SK-N-MC (cell line): ENCODE measurements at regions not wholly inside any gene's neighbourhood (a gene's known extent, or its start where the extent isn't known, plus 50 kb on each side); places are given as distances from the start of the nearest gene placed in this dataset.

Experiments used
- DNase-seq: peaks from one replicate; pipeline ENCODE4 v3.0.0-alpha.2; 2011; ENCODE audit warnings: low read depth, low spot score
- H3K27ac ChIP-seq: fragments of 200-600 bp; sonication (generic); 2 replicates; pipeline ENCODE4 v1.5.1; 2016; ENCODE audit warnings: mixed run types
- H3K36me3 ChIP-seq: fragments of 200-600 bp; sonication (generic); 2 replicates; pipeline ENCODE4 v1.6.1; 2017; ENCODE audit warnings: antibody characterized with exemption, low read length, mixed read lengths; ENCODE audit not compliant: insufficient read depth
- H3K4me3 ChIP-seq: fragments of 200-600 bp; sonication (generic); 2 replicates; pipeline ENCODE4 v1.5.1; 2016
- H3K9ac ChIP-seq: fragments of 200-600 bp; sonication (generic); 2 replicates; pipeline ENCODE4 v1.8.0; 2017; ENCODE audit warnings: mixed run types, mixed read lengths; ENCODE audit not compliant: insufficient read length
- H3K9me3 ChIP-seq: fragments of 200-600 bp; sonication (generic); 2 replicates; pipeline ENCODE4 v1.6.1; 2017; ENCODE audit warnings: low read depth, mild to moderate bottlenecking, antibody characterized with exemption, low read length, moderate library complexity, mixed read lengths
- EZH2 ChIP-seq: fragments of 200-600 bp; sonication (generic); IDR thresholded peaks from one replicate; pipeline ENCODE4 v1.6.1; 2017; ENCODE audit warnings: antibody characterized with exemption
- FOXP2 ChIP-seq: optimal IDR thresholded peaks from 2 replicates; pipeline ENCODE3; 2011; ENCODE audit warnings: mild to moderate bottlenecking, moderate library complexity; ENCODE audit not compliant: insufficient read depth; ENCODE audit errors: extremely low read length, control extremely low read depth
- POLR2AphosphoS5 ChIP-seq: IDR thresholded peaks from 2 replicates; pipeline ENCODE4 v1.6.1; 2012; ENCODE audit warnings: mild to moderate bottlenecking, low read depth, low read length, borderline replicate concordance

GRCh38 chr2:7707723-7708122 lies 790.5 kb downstream of the RNF144A start:
- TF ChIP-seq FOXP2 (no peak), POLR2AphosphoS5 (no peak), EZH2 (no peak)
- no peak overlapping the region for H3K27ac ChIP-seq
- H3K9ac ChIP-seq: no peak overlapping the region
- no peak overlapping the region for H3K4me3 ChIP-seq
- no peaks in the 10 kb centered on the region for H3K36me3 ChIP-seq
- DNase-seq: no peak
- H3K9me3 ChIP-seq: no peaks in the 10 kb centered on the region

DNA sequence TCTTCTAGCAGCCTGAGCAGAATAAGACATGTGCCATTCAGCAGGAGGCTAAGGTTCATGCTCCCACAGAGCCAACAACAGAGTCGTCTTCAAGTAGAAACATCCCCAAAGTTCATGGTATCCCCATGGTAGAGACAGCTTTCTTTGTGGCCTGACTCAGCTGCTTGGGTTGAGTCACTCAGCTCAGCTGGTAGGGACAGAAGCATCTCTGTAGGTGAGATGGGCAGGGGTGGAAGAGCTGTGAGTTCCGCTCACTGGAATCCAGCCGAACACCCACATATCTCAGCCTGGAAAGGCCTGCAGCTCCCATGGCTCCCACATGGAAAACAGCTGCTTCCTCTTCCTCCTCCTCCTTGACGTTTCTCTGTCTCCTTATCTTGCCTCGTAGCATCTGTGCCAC lies 792.7 kb downstream of the RNF144A start:
- TF ChIP-seq POLR2AphosphoS5: no peak
- TF ChIP-seq FOXP2: no peak
- no peak for TF ChIP-seq EZH2
- Histone ChIP-seq H3K27ac (no peak overlapping the region), H3K9ac (no peak overlapping the region), H3K36me3 (no peaks in the 10 kb centered on the region), H3K9me3 (no peaks in the 10 kb centered on the region), H3K4me3 (no peak overlapping the region)
- DNase-seq: no peak

GRCh38 chr2:7711167-7711566 lies 794.0 kb downstream of the RNF144A start:
- H3K27ac ChIP-seq: no peak overlapping the region

DNA sequence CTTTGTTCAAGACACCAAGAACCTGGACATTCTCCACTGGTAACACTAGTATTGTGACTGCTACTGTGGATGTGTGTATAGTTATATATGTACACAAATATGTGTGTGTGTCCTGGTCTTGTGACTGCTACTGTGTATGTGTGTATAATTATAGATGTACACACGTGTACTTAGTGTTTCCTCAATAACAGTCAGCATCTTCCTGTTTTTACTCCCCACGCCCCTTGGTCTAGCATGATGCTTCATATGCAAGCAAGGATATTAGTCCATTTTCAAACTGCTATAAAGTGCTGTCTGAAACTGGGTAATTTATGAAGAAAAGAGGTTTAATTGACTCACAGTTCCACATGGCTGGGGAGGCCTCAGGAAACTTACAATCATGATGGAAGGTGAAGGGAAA lies 802.7 kb downstream of the RNF144A start:
- TF ChIP-seq POLR2AphosphoS5 (no peak), EZH2 (no peak), FOXP2 (no peak)
- DNase-seq: no peak
- Histone ChIP-seq H3K4me3 (no peak overlapping the region), H3K9me3 (no peaks in the 10 kb centered on the region), H3K27ac (no peak overlapping the region), H3K9ac (no peak overlapping the region), H3K36me3 (no peaks in the 10 kb centered on the region)

More at GRCh38 chr2:7711167-7711566, 794.0 kb downstream of the RNF144A start:
- TF ChIP-seq EZH2 (no peak), POLR2AphosphoS5 (no peak), FOXP2 (no peak)
- DNase-seq: no peak
- H3K9me3 ChIP-seq: no peaks in the 10 kb centered on the region
- no peak overlapping the region for H3K9ac ChIP-seq
- no peaks in the 10 kb centered on the region for H3K36me3 ChIP-seq
- no peak overlapping the region for H3K4me3 ChIP-seq

GRCh38 chr2:7721413-7721995 lies 804.3 kb downstream of the RNF144A start:
- TF ChIP-seq FOXP2 (no peak), POLR2AphosphoS5 (no peak), EZH2 (no peak)
- no peak for DNase-seq

GRCh38 chr2:7722212-7722910 lies 805.1 kb downstream of the RNF144A start:
- Histone ChIP-seq H3K36me3 (no peaks in the 10 kb centered on the region), H3K27ac (no peak overlapping the region), H3K4me3 (no peak overlapping the region), H3K9me3 (no peaks in the 10 kb centered on the region), H3K9ac (no peak overlapping the region)
- TF ChIP-seq FOXP2 (no peak), EZH2 (no peak)
- no peak for DNase-seq

More at GRCh38 chr2:7721413-7721995, 804.3 kb downstream of the RNF144A start:
- no peak overlapping the region for H3K4me3 ChIP-seq
- no peak overlapping the region for H3K9ac ChIP-seq
- H3K9me3 ChIP-seq: no peaks in the 10 kb centered on the region
- H3K36me3 ChIP-seq: no peaks in the 10 kb centered on the region
- H3K27ac ChIP-seq: no peak overlapping the region

- no peak for DNase-seq
- no peak for TF ChIP-seq POLR2AphosphoS5
- no peak for TF ChIP-seq EZH2
- no peak for TF ChIP-seq FOXP2
These were observed 807.1 kb downstream of the RNF144A start for GRCh38 chr2:7724336-7724735.

DNA sequence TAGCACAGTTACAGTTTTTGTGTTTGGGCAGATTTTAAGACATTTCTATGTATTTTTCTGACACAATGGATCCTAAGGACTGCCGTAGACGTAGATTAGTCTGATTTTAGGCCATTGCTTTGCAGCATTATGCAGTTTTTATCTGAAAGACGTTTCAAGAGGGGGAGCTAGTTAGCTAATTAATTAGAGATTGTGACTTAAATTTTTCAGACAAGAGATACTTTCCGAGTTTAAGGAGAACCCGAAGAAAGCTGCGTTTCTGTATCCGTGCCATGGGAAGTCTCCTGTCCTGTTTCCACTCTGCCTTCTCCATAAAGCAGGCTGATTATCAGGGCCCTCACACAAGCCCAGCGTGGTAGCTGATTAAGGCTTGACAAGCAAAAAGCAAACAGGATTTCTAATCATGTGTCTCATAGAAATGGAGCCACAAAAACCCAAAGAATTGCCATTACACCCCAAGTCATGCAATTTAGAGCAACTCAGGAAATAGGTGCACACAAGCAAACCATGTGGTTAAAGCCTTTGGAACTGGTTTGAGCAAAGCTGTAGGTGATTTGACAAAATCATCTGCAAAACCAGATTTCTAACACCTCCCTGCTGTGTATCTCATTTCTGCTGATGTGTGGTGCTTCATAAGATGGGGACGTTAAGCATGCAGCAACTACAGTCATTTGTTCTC lies 808.1 kb downstream of the RNF144A start:
- H3K9ac ChIP-seq: peak overlapping the region; percentile 8
- H3K36me3 ChIP-seq: no peaks in the 10 kb centered on the region
- H3K4me3 ChIP-seq: peak overlapping the region; percentile 6; the same call in 1 of the 2 replicates
- H3K9me3 ChIP-seq: no peaks in the 10 kb centered on the region
- TF ChIP-seq FOXP2 (no peak), EZH2 (no peak), POLR2AphosphoS5 (no peak)
- peak overlapping the region; percentile 22; the same call in 1 of the 2 replicates for H3K27ac ChIP-seq
- DNase-seq: no peak

More at GRCh38 chr2:7724336-7724735, 807.1 kb downstream of the RNF144A start:
- no peak overlapping the region for H3K27ac ChIP-seq
- no peaks in the 10 kb centered on the region for H3K9me3 ChIP-seq
- no peak overlapping the region for H3K4me3 ChIP-seq
- H3K9ac ChIP-seq: no peak overlapping the region
- H3K36me3 ChIP-seq: no peaks in the 10 kb centered on the region

- TF ChIP-seq FOXP2 (no peak), POLR2AphosphoS5 (no peak), EZH2 (no peak)
- H3K4me3 ChIP-seq: no peak overlapping the region; the same call in 1 of the 2 replicates
These were observed 808.6 kb downstream of the RNF144A start for GRCh38 chr2:7725850-7726242.

More at GRCh38 chr2:7725850-7726242, 808.6 kb downstream of the RNF144A start:
- H3K27ac ChIP-seq: peak overlapping the region; percentile 22; the same call in 1 of the 2 replicates
- H3K9ac ChIP-seq: no peak overlapping the region
- no peaks in the 10 kb centered on the region for H3K9me3 ChIP-seq
- no peak for DNase-seq
- H3K36me3 ChIP-seq: no peaks in the 10 kb centered on the region
